GM19238 (cell line): ENCODE measurements at regions not wholly inside any gene's neighbourhood (a gene's known extent, or its start where the extent isn't known, plus 50 kb on each side); places are given as distances from the start of the nearest gene placed in this dataset.

Source experiments
- DNase-seq: peaks from one replicate; pipeline ENCODE4 v3.0.0; 2011; ENCODE audit warnings: low spot score; ENCODE audit not compliant: insufficient read length

DNA sequence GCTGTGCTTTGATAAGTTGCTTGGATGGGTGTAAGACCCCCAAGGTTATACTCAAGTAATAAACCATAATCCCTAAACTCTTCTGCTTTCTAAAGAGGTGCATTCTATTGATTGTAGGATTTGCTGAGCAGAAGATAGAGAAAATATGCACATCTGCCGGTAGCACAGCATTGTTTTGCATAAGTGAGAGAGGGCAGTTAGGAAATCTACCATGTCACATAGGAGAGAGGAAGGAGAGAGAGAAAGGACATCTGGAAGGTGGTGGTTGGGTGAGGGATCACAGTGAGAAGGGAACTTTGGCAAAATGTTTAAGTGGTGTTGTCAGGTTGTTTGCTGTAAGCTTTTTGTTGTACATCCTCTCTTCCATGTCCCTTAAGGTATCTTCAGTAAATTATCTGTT, 73.6 kb upstream of the BDNF start:
- DNase-seq, result no peak

DNA sequence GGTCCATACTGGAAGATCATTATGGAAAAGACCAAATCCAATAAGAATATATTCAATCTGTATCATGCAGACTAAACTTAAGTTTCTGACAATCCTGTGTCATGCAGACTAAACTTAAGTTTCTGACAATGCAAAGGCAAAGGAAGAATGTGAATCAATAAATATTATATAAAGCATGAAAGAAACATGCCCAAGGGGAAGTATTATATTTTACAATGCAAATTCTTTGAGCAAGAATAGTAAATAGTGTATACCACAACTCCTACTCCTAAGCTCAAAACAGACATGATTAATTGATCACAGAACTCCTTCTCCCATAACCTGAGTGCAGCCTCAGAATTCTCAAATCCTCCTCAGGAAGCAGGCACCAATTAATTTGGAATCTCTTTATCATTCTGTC, 71.3 kb upstream of the BDNF start:
- DNase-seq, result no peak

DNA sequence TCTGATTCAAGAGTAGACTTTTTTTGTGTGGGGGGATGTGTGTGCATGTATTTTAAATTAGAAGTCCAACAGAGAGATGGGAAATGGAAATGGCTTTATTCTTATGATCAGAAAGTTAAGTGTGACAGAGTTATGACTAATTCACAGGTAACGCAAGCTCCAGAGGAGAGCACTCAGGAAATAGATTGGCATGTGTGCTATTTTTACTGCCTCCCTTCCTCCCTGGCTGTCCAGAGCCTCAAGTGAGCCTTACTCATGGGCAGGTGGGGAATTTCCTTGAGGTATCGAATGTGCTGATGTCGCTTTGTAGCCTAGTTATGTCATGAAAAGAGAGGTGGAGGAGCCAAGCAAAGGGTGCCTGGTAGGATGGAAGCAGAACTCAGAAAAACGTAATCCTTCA, 70.3 kb upstream of the BDNF start:
- DNase-seq, result no peak

DNA sequence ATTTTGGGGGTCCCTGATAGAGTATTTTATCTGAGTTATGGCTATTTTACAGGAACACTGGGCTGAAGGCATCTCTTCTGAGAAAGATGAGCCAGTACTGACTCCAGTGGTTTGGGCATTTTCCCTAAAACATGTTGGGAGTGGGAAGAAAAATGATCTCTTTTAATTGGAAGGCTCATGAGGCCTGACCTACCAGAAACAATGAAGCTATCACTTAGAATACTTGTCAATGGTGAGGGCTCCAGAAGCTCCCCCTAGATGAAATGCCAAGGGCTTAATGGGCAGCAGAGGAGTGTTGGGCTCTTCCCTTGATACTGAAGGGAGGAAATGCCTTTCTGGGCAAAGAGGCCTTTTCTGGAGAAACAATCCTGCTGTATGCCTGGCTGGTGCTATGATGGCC, 63.5 kb upstream of the BDNF start:
- DNase-seq, result no peak

DNA sequence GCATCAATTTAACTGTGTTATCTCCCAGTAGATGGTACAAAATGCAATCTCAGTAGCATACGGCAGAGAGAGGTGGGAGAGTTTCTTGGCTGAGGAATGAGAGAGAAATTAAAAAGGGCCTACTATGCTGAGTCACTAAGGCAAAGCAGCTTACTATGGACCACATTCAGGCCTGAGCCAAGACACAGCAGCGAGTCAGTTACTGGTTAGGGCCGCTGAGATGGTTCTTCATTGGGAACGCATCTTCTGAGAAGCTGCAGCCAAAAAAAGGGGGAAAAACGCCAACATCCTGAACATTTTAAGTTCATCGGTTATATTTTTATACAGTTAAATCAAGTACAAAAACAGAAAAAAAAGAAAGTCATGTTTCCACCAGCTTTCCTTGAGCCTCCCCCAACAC, 61.1 kb upstream of the BDNF start:
- no peak for DNase-seq

DNA sequence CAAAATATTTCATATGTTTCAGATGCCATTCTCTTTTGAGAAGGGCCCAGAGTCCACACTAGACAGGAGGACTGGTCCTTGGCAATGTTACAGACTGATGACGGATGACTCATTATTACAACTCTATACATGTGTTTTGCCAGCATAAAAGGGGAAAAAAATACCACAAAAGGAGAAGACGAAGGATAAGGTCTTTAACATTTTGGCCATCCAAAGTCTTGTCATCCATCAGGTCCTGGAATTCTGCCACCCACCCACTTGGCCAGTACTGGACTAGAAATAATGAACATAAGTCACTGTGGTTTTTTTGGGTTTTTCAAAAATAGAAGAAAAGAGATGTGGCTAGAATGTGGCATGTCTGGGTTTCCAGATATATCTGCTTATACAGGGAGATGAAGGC, 57.7 kb upstream of the BDNF start:
- DNase-seq, result no peak

DNA sequence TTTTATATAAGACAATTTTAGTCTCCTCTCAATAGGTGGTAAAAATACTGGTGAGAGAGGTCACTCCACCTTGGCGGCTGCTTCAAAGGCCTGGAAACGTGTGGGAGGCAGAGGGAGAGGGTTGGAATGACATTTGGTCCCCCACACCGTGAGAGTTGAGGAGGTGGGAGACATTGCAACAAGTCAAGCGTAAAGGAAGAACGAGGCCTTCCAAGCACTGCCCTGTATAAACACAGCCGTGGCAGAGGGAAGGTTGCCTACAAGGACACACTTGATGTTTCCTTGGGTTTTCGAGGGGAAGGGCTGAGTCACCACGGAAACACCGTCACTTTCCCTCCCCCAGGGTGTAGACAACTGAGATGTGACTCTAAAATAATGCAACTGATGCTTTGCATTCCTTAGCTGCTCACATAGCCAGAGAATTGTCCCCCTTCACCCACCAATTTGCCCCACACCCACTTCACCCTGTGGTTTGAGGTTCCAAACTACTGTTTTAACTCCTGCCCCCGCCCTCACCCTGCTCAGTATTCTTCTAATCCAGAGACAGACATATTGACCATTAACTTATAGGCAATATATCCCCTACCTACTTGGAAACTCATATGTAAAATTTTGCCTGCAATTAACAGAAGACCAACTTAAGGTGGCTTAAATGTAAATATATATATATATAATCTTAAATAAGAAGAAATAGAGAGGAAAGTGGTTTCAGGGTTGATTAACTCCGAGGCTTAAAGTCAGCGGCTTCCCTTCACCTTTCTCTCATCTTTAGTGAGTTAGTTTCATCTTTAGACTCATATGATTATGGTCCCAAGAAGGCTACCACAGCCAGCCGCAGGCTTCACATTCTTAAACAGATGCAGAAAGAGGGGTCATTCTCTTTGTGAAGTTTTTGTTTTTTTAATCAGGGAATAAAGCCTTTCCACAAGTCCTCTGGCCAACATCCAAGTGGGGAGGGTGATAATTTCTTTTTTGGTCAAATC, 54.1 kb upstream of the BDNF start:
- no peak for DNase-seq
